ENCODE measurements at regions not wholly inside any gene's neighbourhood (a gene's known extent, or its start where the extent isn't known, plus 50 kb on each side); places are given as distances from the start of the nearest gene placed in this dataset.

- no peak overlapping the region for H3K4me2 ChIP-seq (ENCODE audit: low read length)
- no peak overlapping the region for H3K27ac ChIP-seq (ENCODE audit: low read length)
- no peaks in the 10 kb centered on the region for H3K27me3 ChIP-seq (ENCODE audit: insufficient read depth, low read depth, low read length)
- no peak overlapping the region for H3K4me3 ChIP-seq (ENCODE audit: low read length)
- H3K79me2 ChIP-seq (replicated peaks; ENCODE audit: insufficient read depth, low read length), result no peaks in the 10 kb centered on the region
- no peaks in the 10 kb centered on the region for H3K9me3 ChIP-seq (ENCODE audit: low read length)
- H3F3A ChIP-seq (ENCODE audit: insufficient read depth, low read length, poor library complexity, severe bottlenecking), result no peaks in the 10 kb centered on the region
- H2AFZ ChIP-seq (ENCODE audit: low read depth, low read length), result no peak overlapping the region
- no peak overlapping the region for H3K9ac ChIP-seq (ENCODE audit: low read length)
- no peaks in the 10 kb centered on the region for H4K20me1 ChIP-seq (ENCODE audit: insufficient read depth)
- H3K9me2 ChIP-seq (ENCODE audit: insufficient read depth, low read length), result no peaks in the 10 kb centered on the region
- TF ChIP-seq REST (IDR thresholded peaks at IDR 0.05; ENCODE audit: borderline replicate concordance) (no peak), TAF1 (IDR thresholded peaks at IDR 0.05; ENCODE audit: low read depth) (no peak), EP300 (conservative IDR thresholded peaks at IDR 0.05; ENCODE audit: poor library complexity, severe bottlenecking) (no peak), EZH2 (IDR thresholded peaks at IDR 0.05; ENCODE audit: borderline replicate concordance, insufficient read depth, low read length, poor library complexity, severe bottlenecking) (no peak), CTCF (IDR thresholded peaks at IDR 0.05; ENCODE audit: poor library complexity, severe bottlenecking) (no peak), MXI1 (conservative IDR thresholded peaks at IDR 0.05; ENCODE audit: poor library complexity, severe bottlenecking) (no peak), RAD21 (conservative IDR thresholded peaks at IDR 0.05) (no peak), POLR2AphosphoS5 (IDR thresholded peaks at IDR 0.05) (no peak), SMC3 (conservative IDR thresholded peaks at IDR 0.05; ENCODE audit: poor library complexity) (no peak)
- no peaks in the 10 kb centered on the region for H3K36me3 ChIP-seq (ENCODE audit: insufficient read depth, low read length)
These were observed 176.9 kb upstream of the COL1A2 start for GRCh38 chr7:94217766-94218165.

GRCh38 chr7:94222516-94222915, 172.2 kb upstream of the COL1A2 start:
- TF ChIP-seq REST (IDR thresholded peaks at IDR 0.05; ENCODE audit: borderline replicate concordance), result no peak
- no peak for TF ChIP-seq SMC3 (conservative IDR thresholded peaks at IDR 0.05; ENCODE audit: poor library complexity)
- TF ChIP-seq TAF1 (IDR thresholded peaks at IDR 0.05; ENCODE audit: low read depth), result no peak
- no peak for TF ChIP-seq CTCF (IDR thresholded peaks at IDR 0.05; ENCODE audit: poor library complexity, severe bottlenecking)
- TF ChIP-seq POLR2AphosphoS5 (IDR thresholded peaks at IDR 0.05), result no peak
- TF ChIP-seq RAD21 (conservative IDR thresholded peaks at IDR 0.05), result no peak
- TF ChIP-seq EP300 (conservative IDR thresholded peaks at IDR 0.05; ENCODE audit: poor library complexity, severe bottlenecking), result no peak
- no peaks in the 10 kb centered on the region for H4K20me1 ChIP-seq (ENCODE audit: insufficient read depth)

More at GRCh38 chr7:94222516-94222915, 172.2 kb upstream of the COL1A2 start:
- Histone ChIP-seq H3K4me3 (ENCODE audit: low read length) (no peak overlapping the region), H3K27ac (ENCODE audit: low read length) (no peak overlapping the region), H2AFZ (ENCODE audit: low read depth, low read length) (no peak overlapping the region), H3K36me3 (ENCODE audit: insufficient read depth, low read length) (no peaks in the 10 kb centered on the region), H3K9ac (ENCODE audit: low read length) (no peak overlapping the region), H3K9me3 (ENCODE audit: low read length) (no peaks in the 10 kb centered on the region), H3K27me3 (ENCODE audit: insufficient read depth, low read depth, low read length) (no peaks in the 10 kb centered on the region), H3K79me2 (replicated peaks; ENCODE audit: insufficient read depth, low read length) (no peaks in the 10 kb centered on the region), H3K9me2 (ENCODE audit: insufficient read depth, low read length) (no peaks in the 10 kb centered on the region), H3F3A (ENCODE audit: insufficient read depth, low read length, poor library complexity, severe bottlenecking) (peaks cover 7% of the 10 kb centered on the region), H3K4me2 (ENCODE audit: low read length) (no peak overlapping the region)
